HTR-8/SVneo (cell line): ENCODE measurements at regions not wholly inside any gene's neighbourhood (a gene's known extent, or its start where the extent isn't known, plus 50 kb on each side); places are given as distances from the start of the nearest gene placed in this dataset.
A peak's percentile ranks its signal among the peaks of the same experiment; 100 is the strongest.

Source experiments
- DNase-seq: peaks from one replicate; pipeline ENCODE4 v3.0.0; 2011; ENCODE audit warnings: low spot score, mixed read lengths; ENCODE audit not compliant: insufficient read length
- FAIRE-seq: peaks from 2 replicates; lab custom pipeline; 2011; peaks lifted over from hg19 to GRCh38; lab: Jason Lieb, UNC

- no peak for DNase-seq
- no peak for FAIRE-seq
Measured at GRCh38 chr1:223445402-223445801, 52.2 kb downstream of the CCDC185 start.

GRCh38 chr1:223453902-223454301 is 60.7 kb downstream of the CCDC185 start:
- FAIRE-seq: no peak
- DNase-seq: no peak

GRCh38 chr1:223454959-223455358 is 61.7 kb downstream of the CCDC185 start:
- FAIRE-seq (no peak), DNase-seq (no peak)

- DNase-seq (no peak), FAIRE-seq (no peak)
Measured at GRCh38 chr1:223455470-223455869, 62.3 kb downstream of the CCDC185 start.

GRCh38 chr1:223456747-223457146 is 63.5 kb downstream of the CCDC185 start:
- DNase-seq (no peak), FAIRE-seq (no peak)

- DNase-seq: no peak
- no peak for FAIRE-seq
Measured at GRCh38 chr1:223460566-223461189, 67.5 kb downstream of the CCDC185 start.

GRCh38 chr1:223462047-223462630 is 68.9 kb downstream of the CCDC185 start:
- no peak for FAIRE-seq

GRCh38 chr1:223462866-223463404 is 69.7 kb downstream of the CCDC185 start:
- no peak for DNase-seq

More at GRCh38 chr1:223462047-223462630, 68.9 kb downstream of the CCDC185 start:
- no peak for DNase-seq

GRCh38 chr1:223466151-223466550 is 72.9 kb downstream of the CCDC185 start:
- no peak for DNase-seq
- FAIRE-seq: no peak

More at GRCh38 chr1:223462866-223463404, 69.7 kb downstream of the CCDC185 start:
- no peak for FAIRE-seq

GRCh38 chr1:223471566-223471965 is 78.4 kb downstream of the CCDC185 start:
- no peak for FAIRE-seq

GRCh38 chr1:223472057-223472456 is 78.8 kb downstream of the CCDC185 start:
- FAIRE-seq (no peak), DNase-seq (no peak)

More at GRCh38 chr1:223471566-223471965, 78.4 kb downstream of the CCDC185 start:
- no peak for DNase-seq

- no peak for FAIRE-seq
- DNase-seq: no peak
Measured at GRCh38 chr1:223473601-223474344, 80.6 kb downstream of the CCDC185 start.

- DNase-seq (no peak), FAIRE-seq (no peak)
Measured at GRCh38 chr1:223474804-223475203, 81.6 kb downstream of the CCDC185 start.

GRCh38 chr1:223477456-223477855 is 84.2 kb downstream of the CCDC185 start:
- DNase-seq (no peak), FAIRE-seq (no peak)

GRCh38 chr1:223478606-223479005 is 85.4 kb downstream of the CCDC185 start:
- FAIRE-seq: peak; percentile 52
- DNase-seq: no peak

GRCh38 chr1:223479261-223479660 is 86.0 kb downstream of the CCDC185 start:
- FAIRE-seq (no peak), DNase-seq (no peak)

- no peak for FAIRE-seq
- no peak for DNase-seq
Measured at GRCh38 chr1:223479718-223480425, 86.7 kb downstream of the CCDC185 start.

GRCh38 chr1:223482132-223482531 is 88.9 kb downstream of the CCDC185 start:
- DNase-seq: no peak
- FAIRE-seq: no peak

GRCh38 chr1:223482766-223483165 is 89.6 kb downstream of the CCDC185 start:
- no peak for FAIRE-seq
- no peak for DNase-seq

- no peak for FAIRE-seq
Measured at GRCh38 chr1:223483511-223483910, 90.3 kb downstream of the CCDC185 start.

More at GRCh38 chr1:223483511-223483910, 90.3 kb downstream of the CCDC185 start:
- DNase-seq: no peak
